K562 (cell line): ENCODE measurements at regions not wholly inside any gene's neighbourhood (a gene's known extent, or its start where the extent isn't known, plus 50 kb on each side); places are given as distances from the start of the nearest gene placed in this dataset.

ENCODE experiments used
- ATAC-seq: fragments of 200-7000 bp; cut with Tn5 transposase; 3 replicates; pipeline ENCODE4 v1.9.1; 2020; ENCODE audit warnings: moderate library complexity
- BruUV-seq: library from RNA; stranded (reverse); fragments of 400-500 nt; replicated peaks from 2 replicates; lab custom pipeline; 2021; lab: Mats Ljungman, UMichigan
- CTCF ChIA-PET: fragments of 300-600 bp; formaldehyde crosslinking; extraction: SDS; loops from one replicate; lab custom pipeline; 2021; ENCODE audit warnings: low intra/inter-chr PET ratio; lab: Yijun Ruan, JAX
- POLR2A ChIA-PET: fragments of 300-600, 350-650 bp; sonication (Branson Sonifier 250); formaldehyde crosslinking; extraction: SDS; loops from one replicate; lab custom pipeline; 2021; ENCODE audit warnings: antibody characterized with exemption, inconsistent platforms; lab: Yijun Ruan, JAX
- DNase-seq, 4 experiments: peaks; one replicate each; pipeline versions ENCODE4 v3.0.0 to v3.0.0-alpha.2; 2011 to 2018; ENCODE audit warnings: low spot score in 3 of 4, mixed read lengths in 3 of 4; ENCODE audit errors: extremely low read depth in 1 of 4
- FAIRE-seq: peaks from 2 replicates; lab custom pipeline; 2011; peaks lifted over from hg19 to GRCh38; lab: Jason Lieb, UNC
- H2AFZ ChIP-seq: 2 replicates; pipeline ENCODE4 v1.6.0; 2011; ENCODE audit warnings: low read depth, low read length, control low read depth, inconsistent platforms
- H3K27ac ChIP-seq: fragments of 200-600 bp; 3 replicates; pipeline ENCODE4 v1.8.0; 2011; ENCODE audit warnings: low read depth, mild to moderate bottlenecking, control low read depth, inconsistent platforms, low read length, moderate library complexity, mixed read lengths; ENCODE audit errors: extremely low read depth
- H3K27me3 ChIP-seq, 2 experiments: fragments of 300-600 bp in 1 of 2; 2 replicates in 1 of 2; 3 replicates in 1 of 2; pipeline versions ENCODE4 v1.6.0 to v1.8.0; 2011; ENCODE audit warnings: inconsistent platforms in 2 of 2, low read length in 2 of 2, mild to moderate bottlenecking in 1 of 2, mixed read lengths in 1 of 2, moderate library complexity in 1 of 2; ENCODE audit not compliant: control insufficient read depth in 2 of 2, insufficient read depth in 2 of 2
- H3K36me3 ChIP-seq: fragments of 300-600 bp; 3 replicates; pipeline ENCODE4 v1.8.0; 2011; ENCODE audit warnings: mild to moderate bottlenecking, low read length, inconsistent platforms; ENCODE audit not compliant: control insufficient read depth, insufficient read depth
- H3K4me1 ChIP-seq, 2 experiments: fragments of 200-600 bp in 1 of 2; replicated peaks in 1 of 2; 2 replicates in 1 of 2; 3 replicates in 1 of 2; pipeline versions ENCODE4 v1.5.1 to v1.8.0; 2011; ENCODE audit warnings: inconsistent platforms in 2 of 2, low read length in 2 of 2, mild to moderate bottlenecking in 1 of 2, mixed read lengths in 1 of 2, moderate library complexity in 1 of 2; ENCODE audit not compliant: control insufficient read depth in 2 of 2, insufficient read depth in 2 of 2
- H3K4me2 ChIP-seq: 2 replicates; pipeline ENCODE4 v1.6.1; 2011; ENCODE audit warnings: low read length, control low read depth, inconsistent platforms, mixed read lengths; ENCODE audit not compliant: insufficient read depth
- H3K4me3 ChIP-seq: fragments of 200-600 bp; sonication (generic), shearing (Covaris generic); 2 replicates; pipeline ENCODE4 v1.5.1; 2016; ENCODE audit warnings: control low read depth, inconsistent platforms
- H3K79me2 ChIP-seq: fragments of 200-600 bp; 3 replicates; pipeline ENCODE4 v1.8.0; 2011; ENCODE audit warnings: low read length, inconsistent platforms; ENCODE audit not compliant: control insufficient read depth, insufficient read depth
- H3K9ac ChIP-seq, 2 experiments: 2 replicates each; pipeline versions ENCODE4 v1.6.0 to v1.6.1; 2011; ENCODE audit warnings: low read depth in 2 of 2, low read length in 2 of 2, control low read depth in 1 of 2, inconsistent platforms in 1 of 2, mild to moderate bottlenecking in 1 of 2, mixed read lengths in 1 of 2; ENCODE audit not compliant: insufficient read depth in 1 of 2
- H3K9me1 ChIP-seq: one replicate; pipeline ENCODE4 v1.6.0; 2011; ENCODE audit warnings: inconsistent platforms, mild to moderate bottlenecking, low read length, moderate library complexity; ENCODE audit not compliant: control insufficient read depth, insufficient read depth
- H3K9me3 ChIP-seq: replicated peaks from 2 replicates; pipeline ENCODE4 v1.5.1; 2011; ENCODE audit warnings: low read depth, low read length, inconsistent platforms; ENCODE audit not compliant: control insufficient read depth, insufficient read depth
- H4K20me1 ChIP-seq: replicated peaks from 2 replicates; pipeline ENCODE4 v1.6.1; 2011; ENCODE audit warnings: low read length, inconsistent platforms, mixed read lengths; ENCODE audit not compliant: control insufficient read depth, insufficient read depth
- CREM ChIP-seq: IDR thresholded peaks from 2 replicates; pipeline ENCODE4 v1.6.1; 2014; ENCODE audit warnings: antibody characterized with exemption, low read depth
- GATAD2A ChIP-seq: fragments of 450-650 bp; IDR thresholded peaks from 2 replicates; pipeline ENCODE4 v1.6.1; 2017
- HEY1 ChIP-seq: fragments of 250-450 bp; sonication (Bioruptor Pico); IDR thresholded peaks from 2 replicates; pipeline ENCODE4 v1.5.0; 2020; ENCODE audit warnings: mild to moderate bottlenecking, moderate library complexity, borderline replicate concordance
- KDM4B ChIP-seq, 2 experiments: fragments of 450-650 bp in 1 of 2; sonication (generic) in 1 of 2; IDR thresholded peaks; 2 replicates each; pipeline ENCODE4 v1.6.1; 2016 to 2017; ENCODE audit warnings: borderline replicate concordance in 2 of 2, antibody characterized with exemption in 1 of 2, low read depth in 1 of 2, mild to moderate bottlenecking in 1 of 2
- NFE2 ChIP-seq: IDR thresholded peaks from 2 replicates; pipeline ENCODE4 v1.6.1; 2014; ENCODE audit warnings: antibody characterized with exemption, low read depth
- POLR2AphosphoS5 ChIP-seq: IDR thresholded peaks from 2 replicates; pipeline ENCODE4 v1.6.1; 2011; ENCODE audit warnings: mild to moderate bottlenecking, low read depth, low read length, moderate library complexity; ENCODE audit not compliant: control insufficient read depth, insufficient read depth
- SP2 ChIP-seq: IDR thresholded peaks from 2 replicates; pipeline ENCODE4 v1.6.1; 2011; ENCODE audit warnings: mild to moderate bottlenecking, low read depth, low read length, moderate library complexity; ENCODE audit not compliant: poor library complexity, severe bottlenecking; ENCODE audit errors: extremely low read depth
- TCF7 ChIP-seq: sonication (generic); IDR thresholded peaks from 2 replicates; pipeline ENCODE4 v1.6.1; 2016; ENCODE audit warnings: antibody characterized with exemption, borderline replicate concordance
- WGBS: fragments of 100-300 bp; shearing (Covaris generic); methylation state at CpG from one replicate; pipeline ENCODE4 v1.1.6; 2016; ENCODE audit warnings: low coverage, mixed read lengths; ENCODE audit not compliant: insufficient coverage; ENCODE audit errors: missing lambda C conversion rate; 5-methylcytosine and 5-hydroxymethylcytosine counted together
- in situ Hi-C: fragments of 300-500 bp; cut with MboI; formaldehyde crosslinking; loops from 4 replicates; pipeline ENCODE4 v1.15.0; 2018; ENCODE audit warnings: inconsistent platforms, mixed read lengths
- intact Hi-C: fragments of 100-400 bp; cut with micrococcal nuclease; formaldehyde crosslinking; loops from 2 replicates; pipeline ENCODE4 v1.14.2; 2022
- TF ChIP-seq, protein P1 (sequence below): fragments of 450-650 bp; conservative IDR thresholded peaks from 2 replicates; pipeline ENCODE4 v1.6.1; 2016; ENCODE audit warnings: missing genetic modification characterization, low read depth, mild to moderate bottlenecking, missing compliant biosample characterization, moderate library complexity
- TF ChIP-seq, protein P2 (sequence below): fragments of 450-650 bp; formaldehyde crosslinking; IDR thresholded peaks from 2 replicates; pipeline ENCODE4 v1.4.0; 2020; ENCODE audit warnings: mild to moderate bottlenecking, moderate library complexity

DNA sequence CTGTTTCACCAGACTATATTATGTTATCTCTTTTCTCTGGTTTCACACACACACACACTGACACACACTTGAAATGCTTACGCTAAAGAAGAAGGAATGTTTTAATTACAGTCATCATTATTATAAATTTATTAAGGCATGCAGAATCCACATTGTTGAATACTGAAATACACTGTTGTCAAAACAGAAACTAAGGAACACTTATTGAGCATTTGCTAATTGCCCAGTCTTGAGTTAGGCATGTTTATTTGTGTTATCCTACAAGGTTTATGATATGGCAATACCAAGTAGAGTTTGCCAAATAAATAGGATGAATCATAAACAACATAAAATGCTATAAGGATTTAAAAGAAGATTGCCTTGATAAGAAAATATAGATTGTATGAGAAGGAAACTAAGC lies 917.0 kb upstream of the PIK3C3 start (continued):
- TF ChIP-seq NFE2 (no peak), CREM (no peak)

DNA sequence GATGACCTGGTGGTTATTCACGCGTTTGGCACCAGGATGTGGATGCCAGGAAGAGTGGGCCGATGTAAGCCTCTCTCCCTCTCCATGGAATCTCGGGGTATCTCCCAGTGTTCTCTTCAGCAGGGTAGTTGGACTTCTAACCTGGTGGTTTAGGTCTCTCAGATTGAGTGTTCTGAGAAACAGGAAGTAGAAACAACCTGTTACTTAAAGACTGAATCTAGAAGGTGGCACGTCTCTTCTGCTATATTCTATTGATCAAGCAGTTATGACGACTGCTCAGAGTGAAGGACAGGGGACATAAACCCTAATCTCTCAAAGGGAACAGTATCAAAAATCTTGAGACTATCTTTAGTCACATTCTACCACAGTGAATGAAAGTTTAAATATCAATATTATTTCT lies 918.7 kb upstream of the PIK3C3 start:
- in situ Hi-C loops (no loop called here), intact Hi-C loops (no loop called here)
- ChIA-PET CTCF (no interaction called here), POLR2A (no interaction called here)
- Histone ChIP-seq H3K36me3 (no peaks in the 10 kb centered on the region), H3K9ac (no peak overlapping the region), H3K9me1 (no peaks in the 10 kb centered on the region), H3K27me3 (no peaks in the 10 kb centered on the region), H4K20me1 (no peaks in the 10 kb centered on the region), H3K4me3 (no peak overlapping the region), H2AFZ (no peak overlapping the region), H3K4me2 (no peak overlapping the region), H3K9me3 (peaks cover 4% of the 10 kb centered on the region; the same call in 1 of the 2 replicates), H3K79me2 (no peaks in the 10 kb centered on the region), H3K27ac (no peak overlapping the region), H3K4me1 (no peaks in the 10 kb centered on the region)
- WGBS, result 0% methylated on average over 6 of the region's 6 CpGs
- no TSS peak for BruUV-seq
- ATAC-seq (no peak), DNase-seq (no peak), FAIRE-seq (no peak)
- no peak for TF ChIP-seq HEY1

DNA sequence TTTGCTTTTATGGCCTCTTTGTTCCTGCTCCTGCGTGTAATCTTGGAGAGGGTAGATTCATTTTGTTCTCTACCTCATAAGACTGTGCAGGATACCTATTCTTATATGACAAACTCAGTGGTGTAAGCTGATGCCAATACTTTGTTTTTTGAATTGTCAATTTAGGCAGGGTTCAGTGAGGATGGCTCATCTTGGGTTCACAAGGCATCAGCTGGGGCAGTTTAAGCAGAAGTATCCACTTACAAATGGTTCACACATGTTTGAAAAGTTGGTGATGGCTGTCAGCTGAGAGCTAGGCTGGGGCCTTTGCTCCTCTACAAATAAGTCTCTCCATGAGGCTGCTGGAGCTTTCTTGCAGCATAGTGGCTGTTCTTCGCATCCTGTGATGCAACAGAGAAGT lies 920.6 kb upstream of the PIK3C3 start:
- in situ Hi-C loops (no loop called here), intact Hi-C loops (no loop called here)
- H3K36me3 ChIP-seq, result no peaks in the 10 kb centered on the region
- H3K27ac ChIP-seq, result no peak overlapping the region
- H3K4me2 ChIP-seq, result no peak overlapping the region
- no peaks in the 10 kb centered on the region for H3K79me2 ChIP-seq
- no TSS peak for BruUV-seq
- TF ChIP-seq POLR2AphosphoS5 (no peak), GATAD2A (no peak), SP2 (no peak), KDM4B (IDR thresholded peaks at IDR 0.05; ENCODE audit: borderline replicate concordance in 2 of 2, low read depth in 1 of 2) (no peak), TCF7 (no peak)
- TF ChIP-seq, protein P1, sequence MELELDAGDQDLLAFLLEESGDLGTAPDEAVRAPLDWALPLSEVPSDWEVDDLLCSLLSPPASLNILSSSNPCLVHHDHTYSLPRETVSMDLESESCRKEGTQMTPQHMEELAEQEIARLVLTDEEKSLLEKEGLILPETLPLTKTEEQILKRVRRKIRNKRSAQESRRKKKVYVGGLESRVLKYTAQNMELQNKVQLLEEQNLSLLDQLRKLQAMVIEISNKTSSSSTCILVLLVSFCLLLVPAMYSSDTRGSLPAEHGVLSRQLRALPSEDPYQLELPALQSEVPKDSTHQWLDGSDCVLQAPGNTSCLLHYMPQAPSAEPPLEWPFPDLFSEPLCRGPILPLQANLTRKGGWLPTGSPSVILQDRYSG (tag), result no peak
- TF ChIP-seq, protein P2, sequence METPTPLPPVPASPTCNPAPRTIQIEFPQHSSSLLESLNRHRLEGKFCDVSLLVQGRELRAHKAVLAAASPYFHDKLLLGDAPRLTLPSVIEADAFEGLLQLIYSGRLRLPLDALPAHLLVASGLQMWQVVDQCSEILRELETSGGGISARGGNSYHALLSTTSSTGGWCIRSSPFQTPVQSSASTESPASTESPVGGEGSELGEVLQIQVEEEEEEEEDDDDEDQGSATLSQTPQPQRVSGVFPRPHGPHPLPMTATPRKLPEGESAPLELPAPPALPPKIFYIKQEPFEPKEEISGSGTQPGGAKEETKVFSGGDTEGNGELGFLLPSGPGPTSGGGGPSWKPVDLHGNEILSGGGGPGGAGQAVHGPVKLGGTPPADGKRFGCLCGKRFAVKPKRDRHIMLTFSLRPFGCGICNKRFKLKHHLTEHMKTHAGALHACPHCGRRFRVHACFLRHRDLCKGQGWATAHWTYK, result no peak
- H3K9me1 ChIP-seq, result no peaks in the 10 kb centered on the region
- no peaks in the 10 kb centered on the region for H3K27me3 ChIP-seq
- H4K20me1 ChIP-seq, result no peaks in the 10 kb centered on the region
- ATAC-seq, result no peak
- no peak overlapping the region for H3K9ac ChIP-seq
- no peak for DNase-seq
- ChIA-PET POLR2A (no interaction called here), CTCF (no interaction called here)
- no peak overlapping the region for H3K4me3 ChIP-seq
- no peaks in the 10 kb centered on the region for H3K4me1 ChIP-seq
- 0% methylated on average over 2 of the region's 2 CpGs for WGBS
- peaks cover 4% of the 10 kb centered on the region; the same call in 1 of the 2 replicates for H3K9me3 ChIP-seq
- no peak overlapping the region for H2AFZ ChIP-seq
- no peak for FAIRE-seq
